OCI-LY1 (cell line): ENCODE measurements at regions not wholly inside any gene's neighbourhood (a gene's known extent, or its start where the extent isn't known, plus 50 kb on each side); places are given as distances from the start of the nearest gene placed in this dataset.

Experiments used
- EZH2 ChIP-seq: fragments of 200-600 bp; sonication (generic), shearing (Covaris generic); IDR thresholded peaks from 2 replicates; pipeline ENCODE4 v1.8.0; 2017; ENCODE audit warnings: borderline replicate concordance, mixed run types, mild to moderate bottlenecking, antibody characterized with exemption, low read length, moderate library complexity, mixed read lengths
- TF ChIP-seq, protein P1 (sequence below): fragments of 200-600 bp; sonication (generic), shearing (Covaris generic); IDR thresholded peaks from 2 replicates; pipeline ENCODE4 v1.5.1; 2017; ENCODE audit warnings: mild to moderate bottlenecking, antibody characterized with exemption, low read length, moderate library complexity, mixed read lengths

- TF ChIP-seq, protein P1, sequence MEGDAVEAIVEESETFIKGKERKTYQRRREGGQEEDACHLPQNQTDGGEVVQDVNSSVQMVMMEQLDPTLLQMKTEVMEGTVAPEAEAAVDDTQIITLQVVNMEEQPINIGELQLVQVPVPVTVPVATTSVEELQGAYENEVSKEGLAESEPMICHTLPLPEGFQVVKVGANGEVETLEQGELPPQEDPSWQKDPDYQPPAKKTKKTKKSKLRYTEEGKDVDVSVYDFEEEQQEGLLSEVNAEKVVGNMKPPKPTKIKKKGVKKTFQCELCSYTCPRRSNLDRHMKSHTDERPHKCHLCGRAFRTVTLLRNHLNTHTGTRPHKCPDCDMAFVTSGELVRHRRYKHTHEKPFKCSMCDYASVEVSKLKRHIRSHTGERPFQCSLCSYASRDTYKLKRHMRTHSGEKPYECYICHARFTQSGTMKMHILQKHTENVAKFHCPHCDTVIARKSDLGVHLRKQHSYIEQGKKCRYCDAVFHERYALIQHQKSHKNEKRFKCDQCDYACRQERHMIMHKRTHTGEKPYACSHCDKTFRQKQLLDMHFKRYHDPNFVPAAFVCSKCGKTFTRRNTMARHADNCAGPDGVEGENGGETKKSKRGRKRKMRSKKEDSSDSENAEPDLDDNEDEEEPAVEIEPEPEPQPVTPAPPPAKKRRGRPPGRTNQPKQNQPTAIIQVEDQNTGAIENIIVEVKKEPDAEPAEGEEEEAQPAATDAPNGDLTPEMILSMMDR: no peak
- no peak for TF ChIP-seq EZH2
Measured at GRCh38 chr12:118544569-118544968, 168.2 kb downstream of the SUDS3 start.
